ENCODE measurements at regions not wholly inside any gene's neighbourhood (a gene's known extent, or its start where the extent isn't known, plus 50 kb on each side); places are given as distances from the start of the nearest gene placed in this dataset.

DNA sequence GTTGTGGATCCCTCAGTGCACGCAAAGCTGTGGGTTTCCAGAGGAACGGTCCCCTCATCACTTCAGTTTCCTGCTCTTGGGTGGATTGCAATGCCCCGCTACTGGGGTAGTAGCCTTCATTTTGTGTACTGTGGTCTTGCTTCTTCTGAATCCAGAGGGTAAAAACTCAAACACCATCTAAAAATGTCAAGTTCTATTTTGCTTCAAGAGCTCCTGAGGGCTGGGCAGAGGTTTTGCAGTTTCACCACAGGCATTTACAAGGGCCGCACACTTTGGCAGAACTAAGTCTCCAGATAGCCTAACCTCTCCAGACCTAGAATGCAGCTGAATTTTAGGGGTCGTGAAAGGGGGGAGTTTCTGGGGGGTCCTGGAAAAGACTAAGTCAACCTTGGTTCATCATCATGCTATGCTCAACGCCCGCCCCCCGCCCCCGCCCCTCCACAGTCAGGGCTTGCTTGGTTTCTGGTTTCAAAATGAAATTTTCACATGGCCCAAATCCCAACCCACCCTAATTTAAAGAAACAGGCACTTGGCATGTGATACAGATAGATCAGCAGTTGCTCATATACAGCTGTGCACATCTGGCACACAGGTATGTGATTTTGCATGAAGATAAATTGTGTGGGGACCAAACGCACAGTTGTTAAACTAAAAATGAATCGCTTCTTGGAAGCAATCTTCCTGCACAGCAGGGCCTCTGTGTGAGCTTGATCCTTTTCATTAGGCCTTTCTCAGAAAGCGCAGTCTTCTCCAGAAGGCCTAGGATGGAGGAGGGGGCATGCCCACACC lies 329.6 kb downstream of the OSR1 start:
- DNase-seq, result no peak

DNA sequence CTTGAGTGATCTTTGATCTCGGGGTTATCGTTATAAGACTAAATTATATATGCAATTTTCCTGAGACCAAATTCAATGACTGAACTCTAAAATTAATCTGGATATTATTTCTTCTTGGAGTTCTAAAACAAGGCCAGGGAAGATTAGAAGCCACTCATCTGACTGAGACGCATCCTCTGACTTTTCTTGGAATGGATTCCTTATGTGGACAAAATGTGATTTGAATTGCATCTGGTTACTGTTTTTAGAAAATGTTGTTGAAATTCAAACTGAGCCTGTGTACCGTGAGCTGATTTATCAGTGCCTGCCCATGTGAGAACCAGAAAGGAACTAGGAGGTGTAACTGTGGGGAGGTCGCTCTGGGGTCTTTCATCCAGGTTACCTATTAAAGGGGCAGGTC lies 330.8 kb downstream of the OSR1 start:
- DNase-seq, result no peak

DNA sequence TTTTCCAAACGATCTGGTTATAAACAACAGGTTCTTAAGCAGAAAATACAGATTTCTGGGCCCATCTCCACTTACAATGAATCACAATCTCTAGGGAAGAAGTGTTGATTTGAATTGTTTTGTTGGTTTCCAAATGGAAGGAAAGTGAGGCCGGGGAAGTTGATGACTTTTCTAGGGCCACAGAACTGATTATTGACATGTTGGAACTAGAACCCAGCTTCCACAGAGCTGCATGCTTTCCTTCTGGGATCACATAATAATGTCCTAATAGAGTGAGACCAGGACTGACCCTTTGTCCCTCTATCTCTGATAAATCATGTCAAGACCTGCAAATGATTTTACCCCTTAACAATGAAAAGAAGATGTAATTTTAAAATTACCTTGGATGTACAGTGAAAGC lies 332.2 kb downstream of the OSR1 start:
- no peak for DNase-seq

DNA sequence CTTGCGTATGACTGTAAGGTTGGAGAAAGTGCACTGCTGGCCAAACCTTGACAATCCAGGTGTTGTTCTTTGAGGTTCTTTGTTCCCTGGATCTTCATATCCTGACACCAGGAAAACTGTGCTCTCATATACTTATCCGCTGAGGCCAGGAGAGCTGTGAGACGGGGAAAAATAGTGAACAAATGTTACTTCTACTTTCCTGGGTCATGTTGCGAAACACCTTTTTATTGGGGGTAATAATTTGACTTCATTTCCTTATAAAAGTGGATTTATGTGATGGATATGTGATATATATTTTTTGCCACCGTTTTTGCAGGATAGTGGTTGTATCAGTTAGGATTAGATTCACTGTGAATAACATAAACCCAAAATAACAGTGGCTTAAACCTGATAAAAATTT lies 336.1 kb downstream of the OSR1 start:
- DNase-seq, result no peak

DNA sequence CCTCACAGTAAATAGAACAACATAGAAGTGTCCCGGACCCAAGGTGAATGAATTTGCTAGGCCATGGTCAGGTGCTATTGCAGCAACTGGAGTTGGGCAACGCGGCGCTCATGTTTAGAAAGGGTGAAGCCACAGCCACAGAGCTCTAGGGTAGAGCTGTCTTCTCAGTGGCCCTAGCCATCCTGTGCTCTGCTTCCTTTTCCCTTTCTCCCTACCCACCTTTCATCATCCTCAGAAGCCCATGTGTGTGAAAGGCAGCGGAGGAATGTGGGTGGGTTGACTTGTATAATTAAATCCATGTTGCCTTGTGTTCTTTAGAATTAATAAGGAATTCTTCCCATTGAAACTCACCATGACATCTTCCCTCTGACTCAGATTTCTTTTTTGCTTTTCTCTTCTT lies 336.7 kb downstream of the OSR1 start:
- DNase-seq, result no peak

DNA sequence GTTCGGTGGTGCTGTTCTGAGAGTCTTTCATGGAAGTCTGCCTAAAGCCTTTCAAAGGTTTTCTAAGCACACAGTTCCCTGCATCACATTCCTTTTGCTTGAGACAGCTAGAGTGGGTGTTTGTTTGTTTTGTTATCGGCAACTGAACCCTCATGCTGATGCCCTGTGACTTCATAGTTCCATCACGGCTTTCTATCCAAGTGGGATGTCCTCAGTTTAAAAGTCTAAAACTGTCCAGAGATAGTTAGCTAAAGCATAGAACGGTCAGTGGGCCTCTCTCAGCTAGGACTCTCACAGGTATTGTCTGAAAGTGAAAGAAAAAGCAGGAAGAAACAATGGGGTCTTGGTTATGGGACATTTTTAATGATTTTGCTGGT lies 337.3 kb downstream of the OSR1 start:
- DNase-seq, result no peak

DNA sequence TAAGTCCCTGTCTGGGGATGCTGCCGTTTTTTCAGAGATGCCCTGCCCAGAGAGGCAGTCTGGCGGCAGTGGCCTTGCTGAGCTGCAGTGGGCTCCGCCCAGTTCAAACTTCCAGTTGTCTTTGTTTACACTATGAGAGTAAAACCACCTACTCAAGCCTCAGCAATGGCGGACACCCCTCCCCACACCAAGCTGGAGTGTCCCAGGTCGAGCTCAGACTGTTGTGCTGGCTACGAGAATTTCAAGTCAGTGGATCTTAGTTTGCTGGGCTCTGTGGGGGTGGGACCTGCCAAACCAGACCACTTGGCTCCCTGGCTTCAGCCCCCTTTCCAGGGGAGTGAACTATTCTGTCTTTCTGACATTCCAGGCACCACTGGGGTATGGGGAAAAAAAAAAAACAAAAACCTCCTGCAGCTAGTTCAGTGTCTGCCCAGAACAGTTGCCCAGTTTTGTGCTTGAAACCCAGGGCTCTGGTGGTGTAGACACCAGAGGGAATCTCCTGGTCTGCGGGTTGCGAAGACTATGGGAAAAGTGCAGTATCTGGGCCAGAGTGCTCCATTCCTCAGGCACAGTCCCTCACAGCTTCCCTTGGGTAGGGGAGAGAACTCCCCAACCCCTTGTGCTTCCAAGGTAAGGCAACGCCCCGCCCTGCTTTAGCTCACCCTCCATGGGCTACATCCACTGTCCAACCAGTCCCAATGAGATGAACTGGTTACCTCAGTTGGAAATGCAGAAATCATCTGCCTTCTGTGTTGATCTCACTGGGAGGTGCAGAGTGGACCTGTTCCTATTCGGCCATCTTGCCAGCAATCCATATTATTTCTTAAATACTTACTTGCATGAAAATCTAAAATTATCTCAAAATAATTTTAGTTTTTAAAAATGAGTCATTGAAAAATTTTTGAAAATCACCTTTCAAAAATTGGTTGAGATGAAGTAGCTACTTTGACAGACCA lies 338.0 kb downstream of the OSR1 start:
- DNase-seq, result no peak

DNA sequence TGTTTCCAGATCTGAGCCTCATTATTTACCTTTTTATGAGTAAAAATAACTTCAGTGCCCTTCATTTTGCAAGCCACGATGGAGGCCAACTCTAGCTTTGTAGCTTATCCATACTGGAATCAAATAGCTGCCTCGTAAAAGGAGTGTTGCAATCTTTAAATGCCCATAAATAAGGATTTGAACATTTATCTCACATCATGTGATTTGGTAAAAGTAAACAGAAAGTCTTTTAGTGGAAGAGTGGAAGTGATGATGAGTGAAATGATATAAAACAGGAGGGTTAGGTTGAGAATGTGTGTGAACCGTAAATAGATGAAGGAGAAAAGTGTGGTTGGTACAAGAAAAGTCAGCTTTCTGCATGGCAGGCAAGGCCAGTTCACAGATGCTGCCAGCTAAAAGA lies 348.9 kb downstream of the OSR1 start:
- no peak for DNase-seq

DNA sequence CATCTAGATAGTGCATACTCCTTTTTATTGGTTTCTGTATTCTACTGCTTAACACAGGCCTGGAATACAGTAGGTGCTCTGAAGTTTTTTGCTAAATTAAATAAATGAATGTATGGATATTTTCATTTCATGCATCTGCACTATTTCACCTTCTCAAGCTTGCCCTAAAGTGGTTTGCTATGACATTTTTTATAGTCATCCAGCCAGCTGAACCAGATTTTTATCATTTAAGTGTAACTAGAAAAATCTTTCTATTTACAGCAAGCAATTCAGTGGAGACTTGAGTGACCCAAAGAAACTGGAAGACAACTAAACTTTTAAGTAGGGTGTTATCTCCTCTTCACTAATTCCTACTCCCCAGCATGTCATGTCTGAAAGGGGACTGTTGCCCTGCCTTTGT lies 354.9 kb downstream of the OSR1 start:
- DNase-seq, result no peak

DNA sequence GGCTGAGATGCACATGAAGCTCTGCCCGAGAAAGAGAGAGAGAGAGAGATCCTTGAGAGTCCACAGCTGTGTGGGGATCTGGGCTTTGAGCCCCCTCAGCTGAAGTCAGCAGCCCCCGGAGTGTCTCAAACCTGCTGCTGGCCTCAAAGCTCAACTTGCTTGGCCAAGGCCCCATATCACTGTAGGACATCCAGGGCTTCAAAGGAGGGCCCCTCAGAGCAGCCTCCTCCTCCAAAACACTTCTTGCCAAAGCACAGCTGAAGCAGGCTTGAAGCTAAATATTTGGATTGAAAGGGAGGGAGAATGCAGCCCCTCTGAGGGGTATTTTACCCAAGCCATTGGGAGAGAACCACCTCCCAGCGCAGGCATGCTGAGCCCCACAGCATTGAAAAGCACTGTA lies 357.6 kb downstream of the OSR1 start:
- no peak for DNase-seq

DNA sequence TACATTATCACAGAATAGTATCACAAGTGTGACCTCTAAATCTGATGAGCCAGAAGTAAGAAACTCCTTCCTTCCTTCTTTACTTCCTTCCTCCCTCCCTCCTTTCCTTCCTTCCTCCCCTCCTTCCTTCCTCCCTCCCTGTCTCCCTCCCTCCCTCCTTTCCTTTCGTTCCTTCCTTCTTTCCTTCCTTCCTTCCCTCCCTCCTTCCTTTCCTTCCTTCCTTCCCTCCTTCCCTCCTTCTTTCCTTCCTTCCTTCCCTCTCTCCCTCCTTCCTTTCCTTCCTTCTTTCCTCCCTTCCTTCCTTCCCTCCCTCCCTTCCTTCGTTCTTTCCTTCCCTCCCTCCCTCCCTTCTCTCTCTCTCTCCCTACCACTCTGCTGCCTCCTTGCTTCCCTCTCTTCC lies 359.2 kb downstream of the OSR1 start:
- DNase-seq, result no peak

DNA sequence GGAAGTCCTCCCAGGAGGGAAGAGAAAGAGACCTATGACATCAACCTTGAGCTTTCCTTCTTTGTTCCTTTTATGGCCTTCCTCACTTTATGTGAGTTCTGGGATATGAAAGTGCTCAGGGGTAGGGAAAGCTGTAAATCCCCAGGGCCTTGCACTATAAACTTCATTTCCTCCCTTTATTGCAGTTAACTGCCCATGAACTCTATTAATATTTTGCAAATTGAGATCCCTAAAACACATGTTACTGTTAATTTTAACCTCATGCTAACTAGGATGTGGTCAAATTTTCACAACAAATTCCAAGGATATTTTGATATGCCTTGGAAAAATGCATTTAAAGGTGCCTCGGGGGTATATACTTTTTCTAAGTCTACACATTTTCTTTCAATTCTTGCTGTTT lies 359.9 kb downstream of the OSR1 start:
- DNase-seq, result no peak

DNA sequence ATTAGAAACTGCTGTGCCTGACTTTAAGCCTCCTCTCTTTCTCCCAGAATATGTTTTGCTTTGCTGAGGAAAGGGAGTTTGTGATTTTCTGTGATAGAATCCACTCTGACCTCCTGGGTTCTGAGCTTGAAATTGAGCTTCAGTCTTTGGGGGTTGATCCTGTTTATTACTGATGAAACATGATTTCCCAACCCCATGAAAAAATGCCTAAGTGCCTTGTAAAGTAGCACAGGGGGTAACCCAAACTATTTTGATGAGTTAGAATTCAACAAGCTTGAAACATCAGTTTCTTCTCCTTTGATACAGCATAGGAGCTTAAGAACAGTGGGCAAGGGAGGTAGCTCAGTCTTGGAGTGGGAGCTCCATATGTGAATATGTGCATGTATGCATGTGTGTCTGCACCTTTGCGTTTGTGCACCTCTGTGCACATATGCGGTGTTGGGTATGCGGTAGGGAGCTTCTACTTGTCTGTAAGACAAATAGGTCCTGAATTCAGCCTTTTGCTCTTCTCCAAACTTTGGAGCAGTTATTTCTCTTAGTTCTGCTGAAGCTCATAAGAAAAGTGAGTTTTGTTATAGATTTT lies 364.6 kb downstream of the OSR1 start:
- DNase-seq, result no peak

DNA sequence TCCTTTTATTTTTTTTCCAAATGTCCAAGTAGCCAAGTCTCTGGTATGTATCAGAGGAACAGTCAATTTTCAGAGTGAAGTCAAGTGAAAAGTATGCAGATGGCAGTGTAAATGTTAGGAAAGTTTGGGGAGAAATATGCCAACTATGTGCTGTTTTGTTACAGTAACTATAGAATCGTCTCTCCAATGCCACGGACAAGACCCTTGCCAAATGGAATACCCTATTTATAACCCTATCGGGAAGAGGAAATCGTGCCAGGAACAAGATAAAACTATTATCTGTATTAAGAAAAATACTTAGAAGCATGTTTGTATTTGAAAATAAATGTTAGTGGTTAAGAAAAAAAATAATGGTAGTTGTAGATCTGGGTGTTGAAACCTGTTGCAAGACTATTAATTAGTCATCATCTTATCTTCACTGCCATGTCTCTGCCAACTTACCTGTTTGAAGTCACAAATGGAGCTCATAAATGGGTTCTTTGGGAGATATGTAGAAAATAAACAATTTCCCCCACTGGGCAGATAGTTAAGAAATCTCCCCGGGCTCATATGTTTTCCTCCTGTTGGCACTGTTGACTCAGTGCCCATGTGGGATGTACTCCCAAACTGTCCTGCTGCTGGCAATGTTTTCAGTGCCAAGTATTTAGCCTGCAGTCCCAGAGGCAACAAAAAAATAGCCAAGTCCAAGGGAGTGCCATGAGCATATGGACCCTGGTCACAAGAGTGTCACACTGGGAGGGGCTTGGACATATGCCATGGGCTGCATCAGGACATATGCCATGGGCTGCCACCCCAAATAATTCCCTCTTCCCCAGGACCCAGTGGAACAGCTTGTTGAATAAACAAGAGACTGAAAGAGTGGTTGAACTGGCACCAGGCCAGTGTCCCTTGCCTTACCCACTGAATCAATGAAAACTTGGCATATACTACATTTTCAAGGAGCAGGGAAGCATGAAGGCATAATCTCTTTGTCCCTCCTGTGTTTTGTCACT lies 366.9 kb downstream of the OSR1 start:
- DNase-seq, result no peak

DNA sequence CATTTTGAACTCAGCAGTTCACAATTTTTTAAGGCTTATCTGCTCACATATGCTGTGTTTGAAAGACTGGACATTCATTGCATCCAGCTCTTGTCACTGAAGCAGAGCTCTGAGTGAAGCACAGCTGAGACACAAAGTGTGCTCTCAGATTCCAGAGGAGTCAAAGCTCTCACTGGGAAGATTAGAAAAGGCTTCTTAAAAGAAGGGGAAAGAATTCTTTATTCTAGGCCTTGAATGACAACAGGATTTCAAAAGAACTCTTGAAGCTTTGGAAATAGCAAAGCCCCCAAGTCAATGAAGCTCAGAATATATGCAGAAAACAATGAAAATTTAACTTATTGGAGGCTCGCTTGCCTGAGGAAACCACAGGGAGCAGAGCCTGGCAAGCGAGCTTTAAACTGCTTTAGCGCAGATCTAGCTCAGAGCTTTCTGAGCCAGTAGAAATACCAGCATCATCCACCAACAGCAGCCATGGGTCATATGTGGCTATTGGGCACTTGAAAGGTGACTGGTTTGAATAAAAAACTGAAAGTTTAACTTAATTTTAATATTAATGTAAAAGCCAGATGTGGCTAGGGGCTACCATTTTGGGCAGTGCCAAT lies 369.7 kb downstream of the OSR1 start:
- DNase-seq, result no peak

DNA sequence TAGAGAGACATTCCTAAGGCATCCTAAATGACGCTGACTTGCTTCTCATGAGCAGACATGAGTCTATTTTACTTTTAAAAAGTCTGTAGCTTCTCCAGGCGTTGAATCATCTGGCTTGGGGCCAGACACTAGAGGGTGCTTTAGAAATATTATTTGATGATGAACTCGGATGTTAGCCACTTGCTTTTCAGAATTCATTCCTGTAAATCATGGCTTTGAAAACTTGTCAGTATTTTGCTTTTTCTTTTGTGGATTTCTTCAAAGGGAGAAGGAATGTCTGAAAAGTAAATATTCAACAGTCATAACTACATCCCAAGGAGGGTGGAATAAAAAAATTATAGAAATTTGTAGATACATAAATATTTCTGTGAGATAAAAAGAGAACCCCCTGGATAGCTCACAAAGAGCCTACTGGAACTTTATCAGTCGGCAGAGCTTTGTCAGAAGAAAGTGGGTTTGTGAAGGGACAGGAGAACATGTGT lies 370.8 kb downstream of the OSR1 start:
- DNase-seq, result no peak

DNA sequence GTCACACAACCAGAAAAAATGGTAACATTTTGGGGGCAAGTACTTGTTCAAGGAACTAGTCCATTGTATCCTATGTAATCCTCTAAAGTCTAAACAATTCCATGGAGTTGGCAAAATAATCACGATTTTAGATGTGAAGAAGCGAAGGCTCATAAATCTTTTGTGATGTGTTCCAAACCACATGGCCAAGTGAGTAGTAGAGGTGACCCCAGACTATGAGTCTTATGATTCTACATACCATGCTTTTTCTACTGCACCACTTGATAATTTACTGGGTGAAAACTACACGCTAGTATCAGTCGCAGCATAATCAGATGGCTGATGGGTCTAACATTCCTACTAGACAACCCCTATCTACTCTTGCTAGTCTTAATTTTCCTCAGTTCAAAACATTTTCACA lies 371.4 kb downstream of the OSR1 start:
- DNase-seq, result no peak

DNA sequence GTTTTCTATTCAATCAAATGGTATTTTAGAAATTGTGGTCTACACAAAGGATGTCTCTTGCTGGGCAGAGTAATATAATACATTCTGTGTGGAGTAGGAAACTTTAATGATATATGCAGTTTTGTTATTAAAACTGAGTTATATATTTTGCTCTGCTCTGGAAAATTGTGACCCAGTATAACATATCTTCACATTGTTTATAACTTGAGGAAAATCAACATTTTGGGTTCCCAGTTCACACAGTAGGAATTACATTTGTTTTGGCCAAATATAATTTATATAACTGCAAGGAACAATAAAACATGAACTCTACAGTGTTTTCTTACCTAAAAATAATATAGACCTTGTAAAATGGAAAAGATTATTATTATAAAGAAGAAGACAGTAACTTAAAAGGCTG lies 372.4 kb downstream of the OSR1 start:
- DNase-seq, result no peak

DNA sequence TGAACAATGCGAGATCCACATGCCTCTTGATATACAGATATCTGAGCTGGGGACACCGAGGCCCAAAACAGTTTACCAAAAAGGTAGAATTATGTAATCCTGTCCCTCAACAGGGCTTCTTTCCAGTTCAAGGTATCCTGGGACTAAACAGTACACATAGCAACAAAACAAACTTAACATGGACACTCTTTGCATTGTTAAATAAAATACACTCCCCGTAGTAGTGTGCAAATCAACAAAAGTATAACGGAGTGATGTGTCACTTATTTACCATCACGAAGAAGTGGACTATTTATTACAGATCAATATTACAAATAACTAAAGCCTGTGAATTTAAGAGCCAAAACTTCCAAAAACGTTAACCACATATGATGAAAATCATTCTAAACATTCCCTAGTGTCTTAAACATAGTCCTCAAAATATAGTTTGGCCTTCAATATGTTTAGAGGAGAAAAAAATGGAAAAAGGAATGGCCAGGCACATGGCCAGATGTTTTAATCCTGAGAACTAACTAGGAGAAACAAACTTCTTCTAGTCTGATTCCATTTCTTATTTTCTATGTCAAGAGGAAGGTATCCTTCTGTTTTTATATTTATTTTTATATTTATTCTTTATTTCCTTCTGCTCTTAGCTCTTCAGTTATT lies 377.5 kb downstream of the OSR1 start:
- no peak for DNase-seq

DNA sequence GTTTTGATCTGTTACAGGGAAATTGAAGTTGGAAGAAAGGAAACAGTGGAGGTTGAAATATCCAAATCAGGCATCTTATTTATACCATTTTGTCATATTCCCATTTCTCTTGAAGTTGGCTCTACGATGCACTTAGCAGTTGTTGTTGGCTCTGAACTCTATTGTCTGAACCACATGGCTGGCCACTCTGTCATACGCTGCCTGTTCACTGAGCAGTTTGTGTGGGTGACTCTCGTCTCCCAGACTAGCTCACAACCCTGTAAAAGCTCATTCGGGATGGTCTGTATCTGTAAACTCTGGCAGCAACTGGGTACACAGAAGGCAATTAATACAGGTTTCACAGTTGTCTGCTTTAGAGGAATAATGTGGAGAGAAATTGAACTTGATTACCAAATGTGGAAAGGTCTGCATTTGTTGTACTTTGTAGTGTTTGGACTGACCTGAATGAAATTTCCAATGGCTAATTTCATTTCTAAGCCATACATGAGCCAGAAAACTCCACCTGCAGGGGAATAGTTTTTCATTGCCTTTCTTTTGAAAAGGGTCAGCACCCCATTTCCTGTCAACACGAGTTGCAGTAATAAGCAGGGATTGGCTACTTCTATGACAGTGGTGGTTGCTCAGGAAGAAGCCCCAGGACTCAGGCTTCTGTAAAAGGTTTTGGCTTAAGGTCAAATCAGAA lies 378.2 kb downstream of the OSR1 start:
- no peak for DNase-seq

DNA sequence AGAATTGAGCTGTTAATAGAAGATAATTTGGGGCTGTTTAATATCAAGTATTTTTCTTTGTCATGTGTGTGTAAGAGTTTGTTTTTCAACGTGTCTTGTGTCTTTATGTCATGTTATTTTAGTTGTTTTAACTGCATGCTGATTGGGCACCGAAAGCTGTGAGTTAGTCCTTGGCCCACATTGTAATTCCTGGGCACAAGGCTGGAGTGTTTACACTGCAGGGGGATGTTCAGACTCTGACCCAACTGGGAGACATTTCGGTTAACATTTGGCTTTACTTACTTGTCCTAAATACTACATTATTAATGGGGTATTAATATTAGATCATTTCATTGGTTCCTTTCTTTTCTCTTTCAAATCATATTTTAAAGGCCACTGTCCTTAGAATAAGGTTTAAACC lies 381.0 kb downstream of the OSR1 start:
- DNase-seq, result no peak

Data from CD4-positive, alpha-beta T cell treated with Interleukin-12 subunit alpha and Interleukin-12 subunit beta, for 1 hour (primary cell).